NCI-H748 treated with DMSO at 0.1 percent for 48 hours (cell line): ENCODE measurements at regions not wholly inside any gene's neighbourhood (a gene's known extent, or its start where the extent isn't known, plus 50 kb on each side); places are given as distances from the start of the nearest gene placed in this dataset.
"Not testable (repeated sequence)": the region's sequence is repeated elsewhere in the genome, so short reads cannot be mapped to it uniquely, and the experiment has no call there.

Experiments used
- DNase-seq: peaks from one replicate; lab custom pipeline; 2025; lab: John Stamatoyannopoulos, UW

DNA sequence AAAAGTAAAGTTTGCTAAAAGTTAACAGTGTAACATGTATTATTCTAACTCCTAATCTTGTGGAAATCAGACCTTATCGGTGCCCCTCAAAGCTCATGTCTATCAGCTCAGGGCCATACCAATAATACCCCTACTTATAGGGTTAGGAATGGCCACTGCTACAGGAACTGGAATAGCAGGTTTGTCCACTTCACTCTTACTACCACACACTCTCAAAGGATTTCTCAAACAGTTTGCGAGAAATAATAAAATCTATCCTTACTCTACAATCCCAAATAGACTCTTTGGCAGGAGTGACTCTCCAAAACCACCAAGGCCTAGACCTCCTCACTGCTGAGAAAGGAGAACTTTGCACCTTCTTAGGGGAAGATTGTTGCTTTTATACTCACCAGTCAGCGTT is 1677.7 kb downstream of the OLFM4 start:
- DNase-seq = peak; percentile 53

DNA sequence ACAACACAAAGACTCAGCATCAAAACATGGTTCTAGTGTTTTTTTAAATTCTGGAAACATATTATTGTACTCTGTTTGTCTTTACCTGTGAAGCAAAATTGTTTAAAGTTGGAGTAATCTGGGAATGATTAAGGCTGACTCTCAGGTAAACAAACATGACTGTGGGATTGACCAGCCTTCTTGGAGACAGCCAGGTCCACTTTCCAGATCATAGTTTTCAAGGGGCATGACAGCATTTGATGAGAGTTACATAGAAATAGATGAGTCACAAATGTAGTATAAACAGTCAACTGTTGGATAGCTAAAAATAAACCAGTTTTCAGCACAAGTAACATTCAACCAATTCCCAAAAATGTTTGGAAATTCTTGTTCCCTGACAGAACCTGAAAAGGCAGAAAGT is 1680.9 kb downstream of the OLFM4 start:
- no peak for DNase-seq

DNA sequence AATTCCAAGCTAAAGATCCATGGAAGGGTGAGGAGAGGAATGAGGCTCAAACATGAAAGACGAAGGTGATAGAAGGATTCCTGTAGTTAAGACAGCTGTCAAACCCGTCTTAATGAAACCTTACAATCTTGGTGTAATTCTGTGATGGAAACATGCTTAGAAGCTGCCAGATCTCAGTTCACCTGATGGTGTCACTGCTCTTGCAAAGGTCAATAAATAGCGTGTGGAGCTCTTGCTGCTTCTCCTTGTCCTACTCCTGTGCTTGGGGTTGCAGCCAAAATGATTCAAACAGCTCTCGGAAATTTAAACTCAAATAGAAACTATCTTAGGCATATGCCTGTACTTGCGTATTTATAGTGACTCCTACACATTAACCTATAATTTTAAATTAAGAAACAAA is 1705.0 kb downstream of the OLFM4 start:
- no peak for DNase-seq

GRCh38 chr13:54737211-54737610 is 1708.6 kb downstream of the OLFM4 start:
- DNase-seq = not testable (repeated sequence)

GRCh38 chr13:54742984-54743383 is 1714.4 kb downstream of the OLFM4 start:
- peak; percentile 79 for DNase-seq

GRCh38 chr13:54744747-54745146 is 1716.1 kb downstream of the OLFM4 start:
- no peak for DNase-seq

DNA sequence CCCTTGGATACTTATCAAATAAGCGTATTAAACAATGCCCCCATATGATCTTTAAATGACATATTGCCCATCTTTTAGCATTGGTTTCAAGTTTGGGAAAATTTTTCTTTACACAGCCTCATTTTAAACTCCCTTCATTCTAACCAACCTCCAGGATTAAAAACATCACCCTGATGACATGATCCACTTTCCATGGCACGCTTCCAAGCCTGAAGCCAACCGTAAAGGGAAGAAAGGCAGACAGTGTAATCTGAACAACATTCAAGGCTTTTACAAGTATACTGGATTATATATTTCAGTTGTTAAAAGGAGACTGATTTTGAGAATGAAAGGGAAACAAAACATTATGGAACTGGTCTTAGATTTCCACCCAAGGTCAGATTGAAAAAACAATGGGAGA is 1721.9 kb downstream of the OLFM4 start:
- DNase-seq = no peak

DNA sequence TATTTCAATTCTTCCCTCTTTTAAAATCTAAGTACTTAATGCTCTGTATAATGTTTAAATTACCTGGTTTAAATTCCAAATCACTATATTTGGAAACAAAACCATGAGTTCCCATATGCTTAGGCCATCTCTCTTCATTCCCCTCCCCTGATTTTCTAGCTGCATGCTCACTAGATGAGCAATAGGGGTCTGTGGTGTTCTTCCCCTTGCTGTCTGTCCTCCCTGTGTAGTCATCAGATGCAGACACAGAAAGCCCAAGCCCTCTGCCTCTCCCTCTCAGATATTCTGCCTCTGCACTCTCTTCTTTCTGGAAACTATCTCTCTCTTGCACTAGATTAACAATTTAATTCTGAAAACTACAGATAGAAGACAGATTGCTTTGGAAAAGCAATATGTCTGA is 1730.2 kb downstream of the OLFM4 start:
- no peak for DNase-seq

GRCh38 chr13:54768214-54768613 is 1739.6 kb downstream of the OLFM4 start:
- DNase-seq = no peak

DNA sequence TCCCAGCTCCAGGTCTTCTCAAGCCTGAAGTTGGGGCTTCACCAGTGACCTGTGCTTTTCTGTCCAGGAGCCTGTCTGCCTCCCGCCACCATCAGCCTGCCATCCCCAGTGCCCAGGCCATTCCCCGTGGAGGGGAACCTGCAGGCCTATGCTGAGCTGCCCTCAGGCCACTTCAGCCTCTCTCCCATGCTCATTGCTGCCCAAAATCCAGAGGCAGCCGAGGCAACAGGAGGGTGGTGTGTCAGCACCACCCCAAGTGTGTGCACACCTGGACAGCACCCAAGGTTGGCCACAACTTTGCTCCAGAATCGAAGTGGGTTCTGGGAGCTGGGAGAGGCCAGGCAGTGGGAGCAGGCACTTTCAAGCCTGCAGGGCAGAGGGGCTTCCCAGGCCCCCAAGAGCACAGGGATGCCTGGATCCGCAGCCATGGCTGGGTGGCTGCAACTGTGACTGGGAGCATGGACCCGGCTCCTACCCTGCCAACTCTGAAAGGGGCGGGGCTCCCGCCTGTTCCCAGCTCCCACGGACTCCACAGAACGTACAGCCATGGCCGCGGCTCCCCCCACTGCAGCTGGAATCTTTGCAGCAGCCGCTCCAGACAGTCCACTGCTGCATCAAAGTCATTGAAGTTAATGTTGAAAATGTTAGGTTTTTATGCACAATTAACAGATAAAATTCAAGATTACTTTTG is 1747.0 kb downstream of the OLFM4 start:
- no peak for DNase-seq

GRCh38 chr13:54787754-54788153 is 1759.1 kb downstream of the OLFM4 start:
- no peak for DNase-seq

GRCh38 chr13:54799621-54800226 is 1771.1 kb downstream of the OLFM4 start:
- DNase-seq = no peak

GRCh38 chr13:54802226-54802625 is 1773.6 kb downstream of the OLFM4 start:
- DNase-seq = no peak

DNA sequence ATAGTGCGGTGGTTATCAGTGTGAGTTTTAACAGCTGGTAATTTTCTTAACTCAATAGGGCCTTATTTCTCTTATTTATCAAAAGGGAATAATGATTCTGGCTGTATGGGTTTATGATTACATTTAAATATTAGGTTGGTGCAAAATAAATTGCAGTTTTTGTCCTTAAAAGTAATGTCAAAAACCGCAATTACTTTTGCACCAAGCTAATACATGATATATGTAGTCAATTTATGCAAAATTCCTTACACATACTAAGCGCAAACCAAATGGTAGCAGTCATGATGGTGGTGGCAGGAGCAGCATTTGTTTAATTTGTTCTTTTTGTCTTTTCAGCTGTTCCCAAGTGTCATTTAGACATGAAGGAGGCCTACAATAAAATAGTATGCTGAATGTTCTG is 1777.1 kb downstream of the OLFM4 start:
- no peak for DNase-seq

DNA sequence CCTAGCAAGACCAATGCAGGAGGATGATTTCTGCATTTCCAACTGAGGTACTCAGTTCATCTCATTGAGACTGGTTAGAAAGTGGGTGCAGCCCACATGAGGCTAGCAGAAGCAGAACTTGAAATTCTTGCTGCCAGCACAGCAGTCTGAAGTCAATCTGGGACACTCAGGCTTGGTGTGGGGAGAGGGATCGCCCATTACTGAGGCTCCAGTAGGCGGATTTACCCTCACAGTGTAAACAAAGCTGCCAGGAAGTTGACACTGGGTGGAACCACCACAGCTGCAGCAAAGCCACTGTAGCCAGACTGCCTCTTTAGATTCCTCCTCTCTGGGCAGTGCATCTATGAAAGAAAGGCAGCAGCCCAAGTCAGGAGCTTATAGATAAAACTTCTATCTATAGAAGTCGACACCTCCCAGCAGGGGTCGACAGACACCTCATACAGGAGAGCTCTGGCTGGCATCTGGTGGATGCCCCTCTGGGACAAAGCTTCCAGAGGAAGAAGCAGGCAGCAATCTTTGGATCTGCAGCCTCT is 1793.4 kb downstream of the OLFM4 start:
- DNase-seq = peak; percentile 29

- DNase-seq = not testable (repeated sequence)
Measured at GRCh38 chr13:54829391-54830068, 1800.9 kb downstream of the OLFM4 start.

DNA sequence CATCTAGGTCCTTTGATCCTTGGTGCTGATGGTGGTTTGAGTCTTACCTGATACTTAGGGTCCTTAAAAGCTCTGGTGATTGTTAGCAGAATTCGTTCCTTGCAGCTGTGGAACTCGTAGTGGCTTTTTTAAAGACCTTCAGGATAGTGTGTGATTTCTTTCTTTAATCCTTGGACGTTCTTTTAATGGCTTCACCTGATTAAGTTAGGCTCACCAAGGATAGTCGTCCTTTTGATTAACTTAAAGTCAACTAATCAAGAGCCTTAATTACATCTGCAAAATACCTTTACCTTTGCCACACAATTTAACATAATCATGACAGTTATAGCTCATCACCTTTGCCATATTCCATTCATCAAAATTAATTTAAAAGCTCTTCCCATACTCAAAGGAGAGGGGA is 1807.7 kb downstream of the OLFM4 start:
- no peak for DNase-seq

- DNase-seq = no peak
Measured at GRCh38 chr13:54841682-54842081, 1813.1 kb downstream of the OLFM4 start.

- no peak for DNase-seq
Measured at GRCh38 chr13:54845351-54845965, 1816.8 kb downstream of the OLFM4 start.

DNA sequence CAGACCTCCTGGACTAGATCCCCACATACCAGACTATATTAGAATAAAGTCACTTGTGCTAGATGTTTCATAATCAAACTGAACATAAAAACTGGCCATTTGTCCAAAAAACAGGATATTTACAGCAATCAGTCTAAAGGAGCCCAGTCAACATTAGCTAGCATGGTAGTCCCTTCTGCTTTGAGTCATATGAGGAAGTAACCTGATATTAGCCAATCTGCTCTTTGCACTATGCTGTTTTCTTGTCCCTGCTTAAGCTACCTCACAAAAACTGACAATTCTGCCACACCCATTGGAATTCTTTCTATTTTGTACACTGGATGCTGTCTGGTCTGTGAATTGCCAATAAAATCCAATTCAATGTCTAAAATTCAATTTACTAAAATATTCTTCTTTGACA is 1824.2 kb downstream of the OLFM4 start:
- DNase-seq = no peak

- DNase-seq = no peak
Measured at GRCh38 chr13:54859827-54860226, 1831.2 kb downstream of the OLFM4 start.

DNA sequence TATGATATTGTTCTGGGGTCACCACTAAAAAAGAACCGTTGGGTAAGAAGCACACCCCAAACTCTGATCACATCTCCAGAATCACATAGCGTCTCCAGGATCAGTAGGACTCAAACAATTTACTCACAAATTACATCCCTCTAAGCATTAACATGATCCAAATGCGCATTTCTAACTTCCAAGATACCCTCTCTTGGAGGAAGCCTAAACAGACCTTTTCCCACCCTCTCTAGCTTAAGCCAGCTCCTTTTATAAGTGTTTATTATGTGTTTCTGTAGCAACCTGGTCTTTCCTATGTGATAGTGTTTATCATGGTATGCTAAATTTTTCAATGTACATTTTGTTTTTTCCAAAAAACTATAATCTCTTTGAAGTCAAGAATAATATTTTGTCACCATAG is 1846.5 kb downstream of the OLFM4 start:
- DNase-seq = no peak

DNA sequence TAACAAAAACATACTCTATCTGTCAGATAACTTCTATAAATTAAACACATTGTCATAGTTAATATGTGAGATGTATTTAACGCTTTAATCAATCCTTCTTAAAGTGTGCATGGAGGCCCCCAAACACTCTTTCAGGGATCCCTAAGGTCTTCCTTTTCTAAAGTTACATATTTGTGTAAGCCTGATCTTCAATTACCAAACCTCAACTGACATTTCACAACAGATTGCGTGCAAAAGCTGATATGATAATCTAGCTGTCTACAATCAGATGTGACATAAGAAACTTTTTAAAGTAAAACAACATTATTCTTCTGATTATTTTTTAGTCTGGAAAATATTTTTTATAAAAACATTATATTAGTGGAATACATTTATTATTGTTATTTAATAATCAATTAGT is 1850.4 kb downstream of the OLFM4 start:
- no peak for DNase-seq
